GM12864 (cell line): ENCODE measurements at regions not wholly inside any gene's neighbourhood (a gene's known extent, or its start where the extent isn't known, plus 50 kb on each side); places are given as distances from the start of the nearest gene placed in this dataset.

Experiments
- DNase-seq: peaks from one replicate; pipeline ENCODE4 v3.0.0-alpha.2; 2011; ENCODE audit warnings: low read depth
- H3K4me3 ChIP-seq: 2 replicates; pipeline ENCODE4 v1.5.1; 2011; ENCODE audit warnings: mild to moderate bottlenecking, low read depth, low read length, control low read depth
- CTCF ChIP-seq: IDR thresholded peaks from 2 replicates; pipeline ENCODE4 v1.5.1; 2011; ENCODE audit warnings: low read depth, mild to moderate bottlenecking, moderate library complexity, low read length, control low read depth, inconsistent platforms; ENCODE audit errors: missing control alignments

DNA sequence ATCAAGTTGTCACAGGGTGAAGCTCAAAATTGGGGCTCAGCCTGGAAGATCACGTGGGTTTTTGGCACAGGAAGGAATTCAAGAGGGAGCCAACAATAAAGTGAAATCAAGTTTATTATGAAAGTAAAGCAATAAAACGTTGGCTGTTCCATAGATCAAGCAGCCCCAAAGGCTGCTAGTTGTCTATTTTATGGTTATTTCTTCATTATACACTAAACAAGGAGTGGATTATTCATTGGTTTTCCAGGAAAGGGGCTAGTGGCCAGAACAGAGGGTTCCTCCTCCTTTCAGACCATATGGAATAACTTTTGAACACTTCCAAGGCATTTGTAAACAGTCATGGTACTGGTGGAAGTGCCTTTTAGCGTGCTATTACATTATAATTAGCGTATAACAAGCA is 723.5 kb upstream of the ADAMTS5 start:
- DNase-seq, result no peak
- no peak for TF ChIP-seq CTCF
- H3K4me3 ChIP-seq, result no peak overlapping the region

DNA sequence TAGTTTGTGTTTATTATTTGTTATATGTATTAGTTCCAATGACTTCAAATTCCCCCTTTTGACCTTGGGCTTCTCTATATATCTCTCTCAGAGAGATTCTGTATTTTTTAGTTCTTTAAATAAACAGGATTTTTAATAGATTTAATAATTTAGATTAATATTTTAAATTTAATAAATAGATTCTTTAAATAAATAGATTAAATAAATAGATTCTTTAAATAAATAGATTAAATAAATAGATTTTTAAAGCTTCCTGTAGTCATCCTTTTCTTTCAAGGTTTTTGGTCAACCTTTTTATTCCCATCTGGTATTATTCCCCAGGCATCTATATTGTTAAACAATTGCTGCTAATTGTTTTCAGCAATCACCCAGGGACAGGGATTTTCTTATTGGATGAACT is 721.9 kb upstream of the ADAMTS5 start:
- TF ChIP-seq CTCF, result no peak
- DNase-seq, result no peak
- H3K4me3 ChIP-seq, result no peak overlapping the region

DNA sequence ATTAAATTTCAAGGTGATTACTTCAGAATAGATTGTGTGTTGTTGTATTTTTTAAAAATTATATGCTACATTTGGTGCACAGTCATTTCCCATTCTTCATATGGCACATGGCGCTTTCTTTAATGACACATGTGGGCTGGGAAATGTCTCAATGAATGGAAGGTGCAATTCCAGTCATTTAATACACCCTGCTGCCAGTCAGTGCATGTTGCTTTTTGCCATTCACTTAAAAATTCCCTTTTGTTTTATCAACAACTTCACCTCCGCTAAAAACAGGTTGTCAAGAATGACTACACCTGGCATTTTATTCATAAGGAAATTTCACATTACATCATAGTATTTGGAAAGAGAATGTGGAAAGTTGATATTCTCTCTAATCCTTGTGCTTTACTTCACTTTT is 716.4 kb upstream of the ADAMTS5 start:
- DNase-seq, result no peak

DNA sequence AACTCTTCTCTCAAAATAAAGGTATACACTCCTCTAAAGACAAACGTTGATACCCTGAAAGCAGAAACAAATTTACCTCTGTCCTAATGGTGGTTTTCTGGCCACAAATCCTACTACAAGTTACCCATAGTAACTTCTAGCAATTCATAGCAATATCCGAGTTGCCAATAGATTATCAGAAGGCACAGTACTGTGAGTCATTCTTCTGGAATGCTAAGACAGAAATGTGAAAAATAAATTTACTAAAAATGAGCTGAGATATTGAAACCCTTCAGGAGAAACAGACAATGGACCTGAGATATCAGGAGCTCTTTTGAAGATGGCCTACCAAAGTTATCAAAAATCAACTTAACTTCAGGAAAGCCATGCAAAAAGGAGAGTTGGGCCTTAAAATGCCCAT is 715.0 kb upstream of the ADAMTS5 start:
- H3K4me3 ChIP-seq, result no peak overlapping the region
- no peak for DNase-seq
- TF ChIP-seq CTCF, result no peak

More for the DNA sequence above, 716.4 kb upstream of the ADAMTS5 start:
- H3K4me3 ChIP-seq, result no peak overlapping the region
- TF ChIP-seq CTCF, result no peak

DNA sequence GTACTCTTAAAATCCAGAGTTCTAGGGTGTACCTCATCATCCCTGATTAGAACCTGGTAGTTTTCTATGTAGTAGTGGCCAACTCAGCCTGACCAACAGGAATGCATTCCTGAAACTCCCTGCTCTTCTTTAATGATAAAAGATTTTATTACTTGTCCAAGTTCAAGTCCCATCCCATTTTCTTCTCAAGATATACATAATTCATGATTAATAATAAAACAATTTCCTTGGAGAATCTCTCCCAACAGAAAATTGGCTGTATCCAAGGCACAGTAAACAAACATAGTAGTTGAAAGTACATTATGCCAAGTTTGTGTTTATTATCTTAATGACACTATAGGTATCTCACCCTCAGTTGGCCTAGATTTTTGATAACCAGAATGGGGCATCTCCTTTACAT is 714.1 kb upstream of the ADAMTS5 start:
- DNase-seq, result no peak

DNA sequence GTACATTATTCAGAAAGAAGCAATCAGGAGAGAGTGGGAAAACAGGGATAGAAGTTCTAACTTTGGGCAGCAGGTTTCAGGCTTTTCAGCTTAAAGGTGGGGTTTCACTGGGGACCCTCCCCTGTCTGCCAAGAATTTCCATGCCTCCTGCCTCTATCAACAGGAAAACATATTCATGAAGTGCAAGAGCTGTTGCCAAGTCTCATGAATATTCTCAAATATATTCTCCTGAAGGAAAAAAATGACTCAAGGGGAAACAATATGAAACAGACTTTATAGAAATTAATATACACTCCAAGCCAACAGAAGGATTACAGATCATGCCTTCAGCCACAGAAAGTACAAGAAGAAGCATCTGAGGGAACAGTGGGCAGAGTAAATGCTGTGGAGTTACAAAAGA is 713.3 kb upstream of the ADAMTS5 start:
- H3K4me3 ChIP-seq, result no peak overlapping the region
- no peak for DNase-seq
- no peak for TF ChIP-seq CTCF

More for the DNA sequence above, 714.1 kb upstream of the ADAMTS5 start:
- TF ChIP-seq CTCF, result no peak
- no peak overlapping the region for H3K4me3 ChIP-seq

DNA sequence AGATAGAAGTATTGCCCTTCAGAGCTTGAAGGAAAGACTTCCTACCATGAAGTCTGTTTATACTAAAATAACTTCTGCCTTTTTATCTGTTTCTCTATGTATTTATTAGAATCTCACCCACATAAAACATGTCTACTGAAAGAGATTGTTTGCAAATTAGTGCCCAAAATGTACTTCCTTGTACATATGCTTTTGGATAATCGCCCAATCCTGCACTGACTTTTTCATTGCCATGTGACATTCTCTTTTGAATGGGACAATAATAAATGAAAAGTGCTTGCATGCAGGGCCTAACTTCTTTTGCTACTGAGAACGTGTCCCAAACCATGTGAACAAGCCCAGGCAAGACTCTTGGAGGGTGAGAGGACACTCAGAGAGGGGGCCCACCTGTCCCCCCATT is 711.6 kb upstream of the ADAMTS5 start:
- DNase-seq, result no peak
- no peak for TF ChIP-seq CTCF
- no peak overlapping the region for H3K4me3 ChIP-seq
